Neural progenitor cell (in vitro differentiated cells): ENCODE measurements at regions not wholly inside any gene's neighbourhood (a gene's known extent, or its start where the extent isn't known, plus 50 kb on each side); places are given as distances from the start of the nearest gene placed in this dataset.

Experiments used
- DNase-seq: peaks from one replicate; pipeline ENCODE4 v3.0.0-alpha.2; 2016; ENCODE audit warnings: low spot score
- H2AFZ ChIP-seq: fragments of 200-600 bp; sonication (generic); replicated peaks from 2 replicates; pipeline ENCODE4 v1.6.1; 2016; ENCODE audit warnings: antibody characterized with exemption
- H3F3A ChIP-seq: fragments of 200-600 bp; sonication (generic); 2 replicates; pipeline ENCODE4 v1.6.1; 2016; ENCODE audit warnings: antibody characterized with exemption, low read depth
- H3K27ac ChIP-seq: fragments of 200-600 bp; sonication (generic); 2 replicates; pipeline ENCODE4 v1.5.1; 2016; ENCODE audit warnings: mild to moderate bottlenecking
- H3K27me3 ChIP-seq: fragments of 200-600 bp; sonication (generic); 2 replicates; pipeline ENCODE4 v1.6.1; 2016; ENCODE audit warnings: mild to moderate bottlenecking, moderate library complexity
- H3K36me3 ChIP-seq: fragments of 200-600 bp; sonication (generic); 2 replicates; pipeline ENCODE4 v1.5.1; 2016
- H3K4me1 ChIP-seq: fragments of 200-600 bp; sonication (generic); 2 replicates; pipeline ENCODE4 v1.6.1; 2016; ENCODE audit warnings: mixed run types
- H3K4me2 ChIP-seq: fragments of 200-600 bp; sonication (generic); 2 replicates; pipeline ENCODE4 v1.6.1; 2016
- H3K4me3 ChIP-seq: fragments of 200-600 bp; sonication (generic); 2 replicates; pipeline ENCODE4 v1.5.1; 2016
- H3K79me2 ChIP-seq: fragments of 200-600 bp; sonication (generic); 2 replicates; pipeline ENCODE4 v1.6.1; 2016; ENCODE audit warnings: low read depth
- H3K9ac ChIP-seq: fragments of 200-600 bp; sonication (generic); 2 replicates; pipeline ENCODE4 v1.6.1; 2016
- H3K9me3 ChIP-seq: fragments of 200-600 bp; sonication (generic); 2 replicates; pipeline ENCODE4 v1.5.1; 2016; ENCODE audit warnings: low read depth
- H4K20me1 ChIP-seq: fragments of 200-600 bp; sonication (generic); 2 replicates; pipeline ENCODE4 v1.6.1; 2016; ENCODE audit warnings: low read depth
- H3K27ac Mint-ChIP-seq: 3 replicates; pipeline ENCODE4 v1.8.0; 2021; ENCODE audit warnings: mixed read lengths
- H3K27me3 Mint-ChIP-seq: 2 replicates; pipeline ENCODE4 v1.8.0; 2022; ENCODE audit warnings: low read depth, mild to moderate bottlenecking, inconsistent platforms, moderate library complexity, mixed read lengths; ENCODE audit not compliant: insufficient read depth
- H3K36me3 Mint-ChIP-seq: 3 replicates; pipeline ENCODE4 v1.8.0; 2021; ENCODE audit warnings: mixed read lengths
- H3K4me1 Mint-ChIP-seq: 3 replicates; pipeline ENCODE4 v1.8.0; 2021; ENCODE audit warnings: mixed read lengths
- H3K4me3 Mint-ChIP-seq: 3 replicates; pipeline ENCODE4 v1.8.0; 2021; ENCODE audit warnings: mild to moderate bottlenecking, moderate library complexity, mixed read lengths
- H3K9me3 Mint-ChIP-seq: 3 replicates; pipeline ENCODE4 v1.8.0; 2020; ENCODE audit warnings: mixed read lengths
- CTCF ChIP-seq: fragments of 200-600 bp; sonication (generic); IDR thresholded peaks from 2 replicates; pipeline ENCODE4 v1.5.1; 2017; ENCODE audit warnings: antibody characterized with exemption, mild to moderate bottlenecking
- EZH2 ChIP-seq: fragments of 200-600 bp; sonication (generic); IDR thresholded peaks from 2 replicates; pipeline ENCODE4 v1.6.1; 2017; ENCODE audit warnings: antibody characterized with exemption, mild to moderate bottlenecking, moderate library complexity
- EZH2phosphoT487 ChIP-seq: fragments of 200-600 bp; sonication (generic); IDR thresholded peaks from 2 replicates; pipeline ENCODE4 v1.6.1; 2017; ENCODE audit warnings: antibody characterized with exemption

- Mint-ChIP-seq H3K4me3 (no peak overlapping the region), H3K27ac (no peak overlapping the region), H3K4me1 (no peaks in the 10 kb centered on the region), H3K9me3 (peaks cover 13% of the 10 kb centered on the region), H3K36me3 (no peaks in the 10 kb centered on the region), H3K27me3 (peaks cover 6% of the 10 kb centered on the region)
- Histone ChIP-seq H3K4me3 (no peak overlapping the region), H3K27me3 (no peaks in the 10 kb centered on the region), H2AFZ (no peak overlapping the region), H3K4me2 (no peak overlapping the region), H3K27ac (no peak overlapping the region), H3K9me3 (no peaks in the 10 kb centered on the region), H4K20me1 (no peaks in the 10 kb centered on the region), H3K9ac (no peak overlapping the region), H3F3A (no peaks in the 10 kb centered on the region), H3K36me3 (no peaks in the 10 kb centered on the region), H3K4me1 (no peaks in the 10 kb centered on the region), H3K79me2 (no peaks in the 10 kb centered on the region)
- TF ChIP-seq EZH2phosphoT487, result no peak
- TF ChIP-seq CTCF, result no peak
- TF ChIP-seq EZH2, result no peak
- DNase-seq, result no peak
Observed at GRCh38 chr1:13922466-13923110, 222.6 kb downstream of the PRDM2 start.

GRCh38 chr1:13926556-13926955 is 226.6 kb downstream of the PRDM2 start:
- H3K27ac ChIP-seq, result no peak overlapping the region

GRCh38 chr1:13927736-13928135 is 227.7 kb downstream of the PRDM2 start:
- Histone ChIP-seq H3K9ac (no peak overlapping the region), H3K4me1 (no peaks in the 10 kb centered on the region), H3K27ac (no peak overlapping the region), H2AFZ (no peak overlapping the region), H3K27me3 (no peaks in the 10 kb centered on the region), H3K9me3 (no peaks in the 10 kb centered on the region), H3K4me3 (no peak overlapping the region), H3K79me2 (no peaks in the 10 kb centered on the region), H3F3A (no peaks in the 10 kb centered on the region), H4K20me1 (no peaks in the 10 kb centered on the region), H3K4me2 (no peak overlapping the region), H3K36me3 (no peaks in the 10 kb centered on the region)
- no peak overlapping the region for H3K27ac Mint-ChIP-seq
- DNase-seq, result no peak
- no peaks in the 10 kb centered on the region for H3K9me3 Mint-ChIP-seq
- H3K27me3 Mint-ChIP-seq, result peaks cover 12% of the 10 kb centered on the region
- H3K36me3 Mint-ChIP-seq, result no peaks in the 10 kb centered on the region
- no peak overlapping the region for H3K4me3 Mint-ChIP-seq
- H3K4me1 Mint-ChIP-seq, result no peaks in the 10 kb centered on the region
- TF ChIP-seq EZH2phosphoT487 (no peak), CTCF (no peak), EZH2 (no peak)

More at GRCh38 chr1:13926556-13926955, 226.6 kb downstream of the PRDM2 start:
- Mint-ChIP-seq H3K27me3 (peaks cover 12% of the 10 kb centered on the region), H3K36me3 (no peaks in the 10 kb centered on the region), H3K4me1 (no peaks in the 10 kb centered on the region), H3K4me3 (no peak overlapping the region), H3K9me3 (no peaks in the 10 kb centered on the region), H3K27ac (no peak overlapping the region)
- TF ChIP-seq EZH2phosphoT487 (no peak), CTCF (no peak), EZH2 (no peak)
- H3K4me3 ChIP-seq, result no peak overlapping the region
- no peak for DNase-seq
- H3K27me3 ChIP-seq, result no peaks in the 10 kb centered on the region
- H2AFZ ChIP-seq, result no peak overlapping the region
- H3F3A ChIP-seq, result no peaks in the 10 kb centered on the region
- no peak overlapping the region for H3K9ac ChIP-seq
- no peak overlapping the region for H3K4me2 ChIP-seq
- H4K20me1 ChIP-seq, result no peaks in the 10 kb centered on the region
- H3K36me3 ChIP-seq, result no peaks in the 10 kb centered on the region
- H3K4me1 ChIP-seq, result no peaks in the 10 kb centered on the region
- no peaks in the 10 kb centered on the region for H3K9me3 ChIP-seq
- H3K79me2 ChIP-seq, result no peaks in the 10 kb centered on the region
